Activated T-helper 17 cell treated with anti-CD3 and anti-CD28 coated beads, Interleukin-2, amount 50 U/mL, for 72 hours (primary cell): ENCODE measurements at regions not wholly inside any gene's neighbourhood (a gene's known extent, or its start where the extent isn't known, plus 50 kb on each side); places are given as distances from the start of the nearest gene placed in this dataset.
"Not testable (repeated sequence)": the region's sequence is repeated elsewhere in the genome, so short reads cannot be mapped to it uniquely, and the experiment has no call there.

ENCODE experiments used
- ATAC-seq: fragments of 150-1000 bp; cut with Tn5 transposase; replicated peaks from 2 replicates; pipeline ENCODE4 v1.10.0; 2021; ENCODE audit warnings: mild to moderate bottlenecking, moderate library complexity
- H3K27ac Mint-ChIP-seq: one replicate; pipeline ENCODE4 v1.8.0; 2022; ENCODE audit warnings: mixed read lengths
- H3K27me3 Mint-ChIP-seq: one replicate; pipeline ENCODE4 v1.8.0; 2022; ENCODE audit warnings: mixed read lengths
- H3K36me3 Mint-ChIP-seq: one replicate; pipeline ENCODE4 v1.8.0; 2022; ENCODE audit warnings: low read depth, mild to moderate bottlenecking, mixed read lengths
- H3K4me1 Mint-ChIP-seq: one replicate; pipeline ENCODE4 v1.8.0; 2022; ENCODE audit warnings: mixed read lengths
- H3K4me3 Mint-ChIP-seq: one replicate; pipeline ENCODE4 v1.8.0; 2022; ENCODE audit warnings: mild to moderate bottlenecking, mixed read lengths
- H3K9me3 Mint-ChIP-seq: one replicate; pipeline ENCODE4 v1.8.0; 2022; ENCODE audit warnings: mixed read lengths

GRCh38 chr13:111664696-111665095 is 344.3 kb downstream of the TEX29 start:
- no peak overlapping the region for H3K4me3 Mint-ChIP-seq
- H3K27me3 Mint-ChIP-seq = peaks cover 5% of the 10 kb centered on the region
- ATAC-seq = no peak
- H3K36me3 Mint-ChIP-seq = no peaks in the 10 kb centered on the region
- H3K9me3 Mint-ChIP-seq = no peaks in the 10 kb centered on the region
- no peaks in the 10 kb centered on the region for H3K4me1 Mint-ChIP-seq
- H3K27ac Mint-ChIP-seq = no peak overlapping the region

- H3K36me3 Mint-ChIP-seq = no peaks in the 10 kb centered on the region
- H3K4me3 Mint-ChIP-seq = no peak overlapping the region
- no peaks in the 10 kb centered on the region for H3K4me1 Mint-ChIP-seq
- no peaks in the 10 kb centered on the region for H3K9me3 Mint-ChIP-seq
- H3K27ac Mint-ChIP-seq = no peak overlapping the region
- H3K27me3 Mint-ChIP-seq = peaks cover 5% of the 10 kb centered on the region
- no peak for ATAC-seq
Observed at GRCh38 chr13:111665691-111666095, 345.3 kb downstream of the TEX29 start.

DNA sequence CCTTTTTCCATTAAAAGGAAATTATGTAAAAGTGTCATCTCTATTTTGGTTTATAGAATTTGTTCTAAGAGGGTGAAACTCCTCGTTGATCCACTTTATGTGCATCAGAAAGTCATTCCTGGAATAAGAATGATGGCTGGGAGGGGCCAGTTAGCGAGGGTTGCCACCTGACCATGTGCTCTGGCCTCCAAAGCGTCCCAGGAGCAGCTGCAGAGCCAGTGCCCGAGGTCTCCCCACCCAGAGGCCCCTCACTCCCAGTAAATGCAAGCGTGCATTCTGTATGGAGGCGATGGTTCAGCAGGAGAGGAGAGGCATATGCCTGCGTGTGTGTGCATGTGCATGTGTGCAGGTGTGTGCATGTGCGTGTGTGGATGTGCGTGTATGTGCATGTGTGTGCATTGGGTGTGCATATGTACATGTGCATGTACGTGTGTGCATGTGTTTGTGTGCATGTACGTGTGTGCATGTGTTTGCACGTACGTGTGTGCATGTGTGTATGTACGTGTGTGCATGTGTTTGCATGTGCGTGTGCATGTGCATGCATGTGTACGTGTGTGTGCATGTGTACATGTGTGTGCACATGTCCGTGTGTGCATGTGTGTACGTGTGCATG is 345.8 kb downstream of the TEX29 start:
- Mint-ChIP-seq H3K36me3 (no peaks in the 10 kb centered on the region), H3K27ac (no peak overlapping the region), H3K27me3 (peaks cover 5% of the 10 kb centered on the region), H3K4me3 (no peak overlapping the region), H3K4me1 (no peaks in the 10 kb centered on the region), H3K9me3 (no peaks in the 10 kb centered on the region)
- ATAC-seq = no peak

DNA sequence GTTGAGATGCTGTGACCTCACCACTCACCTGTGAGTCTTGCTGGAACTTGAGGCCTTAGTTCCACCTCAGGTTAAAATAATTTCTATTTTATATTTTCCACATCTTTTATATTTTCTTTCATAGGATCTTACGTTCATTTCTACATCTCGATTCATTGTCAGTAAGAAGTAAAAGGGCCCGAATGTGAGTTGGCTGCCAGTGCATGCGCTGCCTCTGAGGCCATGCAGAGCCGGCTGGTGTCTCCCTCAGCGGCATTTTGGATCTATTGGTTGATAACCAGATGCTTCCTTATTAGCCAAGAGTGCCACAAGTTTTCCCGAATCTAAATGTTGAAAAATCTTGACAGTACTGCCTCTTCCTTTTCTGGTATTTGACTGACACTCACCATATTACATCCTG is 347.3 kb downstream of the TEX29 start:
- Mint-ChIP-seq H3K27me3 (peaks cover 5% of the 10 kb centered on the region), H3K4me3 (no peak overlapping the region), H3K27ac (no peak overlapping the region), H3K4me1 (no peaks in the 10 kb centered on the region), H3K9me3 (no peaks in the 10 kb centered on the region), H3K36me3 (no peaks in the 10 kb centered on the region)
- no peak for ATAC-seq

DNA sequence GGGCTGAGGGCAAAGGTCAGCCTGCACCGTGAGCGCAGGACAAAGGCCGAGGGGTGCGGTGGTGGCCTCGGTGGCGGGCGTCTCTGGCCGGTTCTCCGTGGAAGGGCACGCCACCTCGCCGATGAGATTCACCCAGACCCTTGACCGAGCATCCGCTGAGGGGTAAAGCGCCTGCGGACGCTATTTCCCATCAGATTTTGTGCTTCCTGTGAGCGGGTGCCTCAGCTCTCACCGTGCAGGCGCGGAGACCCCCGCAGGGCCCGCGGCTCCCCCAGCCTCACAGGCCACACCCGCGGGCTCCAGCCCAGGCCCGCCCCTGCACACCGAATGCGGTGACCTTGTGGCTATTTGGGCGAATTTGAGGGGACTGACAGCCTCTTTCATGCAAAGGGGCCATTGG is 348.0 kb downstream of the TEX29 start:
- Mint-ChIP-seq H3K4me1 (no peaks in the 10 kb centered on the region), H3K9me3 (no peaks in the 10 kb centered on the region), H3K36me3 (no peaks in the 10 kb centered on the region), H3K27me3 (peaks cover 1% of the 10 kb centered on the region), H3K27ac (no peak overlapping the region), H3K4me3 (no peak overlapping the region)
- ATAC-seq = no peak

DNA sequence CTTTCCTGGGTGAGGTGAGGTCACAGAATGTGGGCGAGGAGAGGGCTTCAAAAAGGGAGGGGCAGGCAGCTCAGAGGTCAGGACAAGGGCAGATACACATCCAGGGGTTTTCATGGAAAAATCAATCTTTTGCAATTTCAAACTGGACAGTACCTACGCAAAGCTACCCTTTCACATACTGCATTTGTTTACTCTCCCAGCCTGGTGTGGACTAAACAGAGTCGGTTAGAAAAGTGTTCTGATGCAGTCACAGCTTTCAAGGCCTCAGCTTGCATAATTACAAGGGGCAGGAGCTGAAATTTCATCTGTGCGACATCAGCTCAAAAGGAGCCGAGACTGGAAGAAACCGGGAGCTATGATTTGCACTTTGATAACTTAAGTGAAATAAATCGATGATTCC is 351.8 kb downstream of the TEX29 start:
- not testable (repeated sequence) for H3K9me3 Mint-ChIP-seq, H3K4me3 Mint-ChIP-seq, ATAC-seq, H3K4me1 Mint-ChIP-seq, H3K27ac Mint-ChIP-seq, H3K27me3 Mint-ChIP-seq, H3K36me3 Mint-ChIP-seq

DNA sequence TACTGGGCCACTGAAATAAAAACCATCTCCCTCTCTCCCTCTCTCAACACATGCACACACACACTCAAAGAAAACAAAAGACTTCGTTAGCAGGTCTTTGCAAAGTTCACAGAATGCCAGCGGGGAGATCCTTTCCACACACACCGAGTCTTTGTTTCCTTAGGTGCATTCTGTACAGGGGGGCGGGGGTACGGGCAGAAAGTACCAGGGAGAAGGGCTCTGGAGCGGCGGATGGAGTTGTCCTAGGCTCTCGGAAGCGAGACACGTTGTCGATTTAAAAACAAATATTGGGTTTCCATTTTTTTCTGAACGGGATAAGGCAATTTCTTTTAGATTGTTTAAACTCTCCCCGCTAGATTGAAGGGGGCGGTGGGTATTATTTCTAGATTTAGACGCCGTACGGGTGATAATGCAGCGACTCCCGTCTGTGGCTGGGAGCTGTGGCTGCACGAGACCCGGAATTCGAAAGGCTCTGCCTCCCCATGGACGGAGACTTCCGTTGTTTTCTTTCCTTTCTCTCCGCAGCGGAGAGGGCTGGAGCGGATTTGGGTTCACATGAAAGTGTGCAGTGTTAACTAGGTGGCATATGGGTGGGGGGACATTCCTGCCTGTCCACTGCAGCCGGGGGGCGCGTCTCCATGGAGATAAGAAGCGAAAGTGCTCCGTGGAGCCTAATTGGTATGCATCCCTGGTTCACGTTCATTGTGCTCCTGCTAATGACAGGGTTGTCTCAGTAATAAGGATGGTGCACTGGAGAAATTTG is 357.9 kb downstream of the TEX29 start:
- not testable (repeated sequence) for H3K27me3 Mint-ChIP-seq, H3K4me1 Mint-ChIP-seq, H3K4me3 Mint-ChIP-seq, H3K27ac Mint-ChIP-seq, H3K36me3 Mint-ChIP-seq, H3K9me3 Mint-ChIP-seq, ATAC-seq

DNA sequence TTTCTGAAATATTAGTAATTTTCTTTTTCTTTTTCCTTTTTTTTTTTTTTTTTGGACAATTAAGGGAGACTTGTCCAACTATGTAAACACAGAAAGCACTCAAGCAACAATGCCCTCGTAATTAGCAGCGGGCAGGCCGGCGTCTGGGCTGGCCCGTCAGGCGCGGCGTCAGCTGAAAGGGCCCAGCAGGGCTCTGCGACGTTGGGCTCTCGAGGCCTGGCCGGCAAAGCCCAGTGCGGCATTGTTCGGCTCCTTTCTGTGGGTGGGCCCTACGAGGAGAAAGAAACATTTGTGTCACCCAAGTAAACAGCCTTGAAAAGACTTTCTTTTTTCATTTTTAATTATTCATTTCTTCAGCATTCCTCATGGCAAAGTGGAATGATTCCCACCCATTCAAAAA is 359.2 kb downstream of the TEX29 start:
- not testable (repeated sequence) for H3K27me3 Mint-ChIP-seq, H3K4me3 Mint-ChIP-seq, H3K36me3 Mint-ChIP-seq, H3K27ac Mint-ChIP-seq, ATAC-seq, H3K9me3 Mint-ChIP-seq, H3K4me1 Mint-ChIP-seq

GRCh38 chr13:111680100-111680499 is 359.7 kb downstream of the TEX29 start:
- H3K9me3 Mint-ChIP-seq, H3K4me1 Mint-ChIP-seq, H3K36me3 Mint-ChIP-seq, H3K4me3 Mint-ChIP-seq, H3K27me3 Mint-ChIP-seq, ATAC-seq, H3K27ac Mint-ChIP-seq: not testable (repeated sequence)

DNA sequence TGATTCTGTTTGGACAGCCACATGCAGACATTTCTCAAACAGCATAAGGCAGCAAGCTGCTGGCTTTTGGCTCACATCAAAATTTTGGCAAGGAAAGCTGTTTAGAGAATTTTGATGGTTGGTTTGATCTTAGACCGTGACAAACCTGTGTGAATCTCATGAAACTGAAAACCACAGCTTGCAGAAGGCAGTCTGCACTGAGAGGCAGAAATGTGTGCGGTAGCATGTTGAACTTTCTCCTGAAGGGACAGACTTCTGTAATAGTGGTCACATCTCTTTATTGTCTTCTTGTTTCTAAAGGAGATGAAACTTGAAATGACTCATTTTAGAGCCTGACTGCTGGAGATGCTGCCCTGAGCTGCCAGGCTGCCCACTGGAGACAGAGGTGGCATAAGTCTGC is 371.6 kb downstream of the TEX29 start:
- H3K4me1 Mint-ChIP-seq, H3K27ac Mint-ChIP-seq, H3K27me3 Mint-ChIP-seq, H3K9me3 Mint-ChIP-seq, ATAC-seq, H3K36me3 Mint-ChIP-seq, H3K4me3 Mint-ChIP-seq: not testable (repeated sequence)

DNA sequence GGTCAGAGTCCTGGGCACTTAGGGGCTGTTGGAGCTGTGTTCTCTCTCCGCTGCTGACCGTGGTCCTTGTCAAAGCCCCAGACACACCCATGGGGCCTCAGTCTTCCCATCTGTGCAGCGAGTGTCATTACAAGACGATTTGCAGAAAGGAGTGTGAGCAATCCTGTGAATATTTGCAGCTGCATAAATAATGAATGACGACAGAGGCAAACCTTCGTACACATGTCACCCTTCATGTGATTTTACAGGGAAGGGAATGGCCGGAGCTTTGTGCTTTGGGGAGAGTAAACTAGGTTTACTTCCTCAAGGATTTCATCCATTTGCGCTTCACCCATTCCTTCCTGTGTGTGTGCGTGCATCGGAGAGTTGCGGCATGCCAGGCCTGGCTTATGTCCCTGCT is 370.8 kb upstream of the SOX1 start:
- not testable (repeated sequence) for ATAC-seq, H3K36me3 Mint-ChIP-seq, H3K27ac Mint-ChIP-seq, H3K27me3 Mint-ChIP-seq, H3K9me3 Mint-ChIP-seq, H3K4me1 Mint-ChIP-seq, H3K4me3 Mint-ChIP-seq

DNA sequence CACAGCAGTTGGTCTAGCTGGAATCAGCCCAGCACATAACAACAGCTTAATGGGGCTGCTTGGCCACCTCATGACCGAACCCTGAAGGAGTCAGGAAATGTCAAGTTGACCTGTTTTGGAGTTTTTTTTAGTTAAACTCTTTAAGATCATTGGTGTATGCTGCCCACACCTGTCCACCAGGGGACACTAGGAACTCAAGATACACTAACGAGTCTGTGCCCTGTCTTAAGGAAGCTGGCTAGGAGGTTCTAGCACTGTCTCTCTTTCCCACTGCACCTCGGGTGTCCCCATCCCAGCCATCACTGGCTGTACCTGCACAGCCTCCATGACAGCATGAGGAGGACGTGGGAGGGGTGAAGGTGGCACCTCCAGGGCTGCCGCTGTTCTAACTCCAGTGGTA is 364.9 kb upstream of the SOX1 start:
- not testable (repeated sequence) for H3K9me3 Mint-ChIP-seq, H3K4me3 Mint-ChIP-seq, ATAC-seq, H3K4me1 Mint-ChIP-seq, H3K27ac Mint-ChIP-seq, H3K27me3 Mint-ChIP-seq, H3K36me3 Mint-ChIP-seq
